Endothelial cell of umbilical vein (primary cell): ENCODE measurements at regions not wholly inside any gene's neighbourhood (a gene's known extent, or its start where the extent isn't known, plus 50 kb on each side); places are given as distances from the start of the nearest gene placed in this dataset.

Source experiments
- CTCF ChIP-seq, 2 donors: IDR thresholded peaks; 1 replicate in 1 of 2; 2 replicates in 1 of 2; pipeline ENCODE4 v1.5.1; 2011; ENCODE audit warnings: low read length in 2 of 2, mild to moderate bottlenecking in 2 of 2, moderate library complexity in 2 of 2, control low read depth in 1 of 2, inconsistent platforms in 1 of 2, low read depth in 1 of 2; ENCODE audit not compliant: insufficient read depth in 1 of 2; ENCODE audit errors: extremely low read depth in 1 of 2
- EZH2 ChIP-seq: IDR thresholded peaks from 2 replicates; pipeline ENCODE4 v1.6.1; 2012; ENCODE audit warnings: borderline replicate concordance, low read depth, mild to moderate bottlenecking, moderate library complexity, low read length, inconsistent platforms; ENCODE audit not compliant: severe bottlenecking
- FOS ChIP-seq: IDR thresholded peaks from 2 replicates; pipeline ENCODE4 v1.6.1; 2011; ENCODE audit warnings: mild to moderate bottlenecking, low read length, moderate library complexity, borderline replicate concordance; ENCODE audit not compliant: insufficient read depth
- MYC ChIP-seq: IDR thresholded peaks from one replicate; pipeline ENCODE4 v1.6.1; 2011; ENCODE audit warnings: mild to moderate bottlenecking, low read depth, low read length
- POLR2A ChIP-seq: IDR thresholded peaks from 2 replicates; pipeline ENCODE4 v1.6.1; 2012; ENCODE audit warnings: low read depth, mild to moderate bottlenecking, control low read depth, low read length
- POLR2AphosphoS5 ChIP-seq: IDR thresholded peaks from 2 replicates; pipeline ENCODE4 v1.6.1; 2012; ENCODE audit warnings: low read depth, mild to moderate bottlenecking, control low read depth, low read length, moderate library complexity; ENCODE audit not compliant: insufficient read depth

- TF ChIP-seq MYC (no peak), CTCF (IDR thresholded peaks at IDR 0.05; ENCODE audit: extremely low read depth in 1 of 2, insufficient read depth in 1 of 2, low read depth in 1 of 2, low read length in 2 of 2) (no peak), POLR2AphosphoS5 (no peak), POLR2A (no peak), EZH2 (no peak), FOS (no peak)
Observed at GRCh38 chr15:35626571-35627318, 80.8 kb upstream of the DPH6 start.
